ENCODE measurements at regions not wholly inside any gene's neighbourhood (a gene's known extent, or its start where the extent isn't known, plus 50 kb on each side); places are given as distances from the start of the nearest gene placed in this dataset.
"Not testable (repeated sequence)": the region's sequence is repeated elsewhere in the genome, so short reads cannot be mapped to it uniquely, and the experiment has no call there.

- no peak overlapping the region for H3K4me3 ChIP-seq (replicated peaks; ENCODE audit: low read depth, low read length)
- DNase-seq (ENCODE audit: extremely low read depth, low read depth), result no peak
- TF ChIP-seq CTCF (IDR thresholded peaks at IDR 0.05; ENCODE audit: low read depth, low read length, missing control alignments), result no peak
Measured at GRCh38 chr3:132124096-132124495, 89.3 kb upstream of the CPNE4 start.

GRCh38 chr3:132124651-132125284, 90.0 kb upstream of the CPNE4 start:
- no peak for TF ChIP-seq CTCF (IDR thresholded peaks at IDR 0.05; ENCODE audit: low read depth, low read length, missing control alignments)
- no peak overlapping the region for H3K4me3 ChIP-seq (replicated peaks; ENCODE audit: low read depth, low read length)
- DNase-seq (ENCODE audit: extremely low read depth, low read depth), result no peak

- peak; percentile 52 for DNase-seq (ENCODE audit: extremely low read depth, low read depth)
- H3K4me3 ChIP-seq (replicated peaks; ENCODE audit: low read depth, low read length), result no peak overlapping the region
- TF ChIP-seq CTCF (IDR thresholded peaks at IDR 0.05; ENCODE audit: low read depth, low read length, missing control alignments), result no peak
Measured at GRCh38 chr3:132134611-132135010, 99.8 kb upstream of the CPNE4 start.

- DNase-seq (ENCODE audit: extremely low read depth, low read depth), result peak; percentile 78
- TF ChIP-seq CTCF (IDR thresholded peaks at IDR 0.05; ENCODE audit: low read depth, low read length, missing control alignments), result no peak
- H3K4me3 ChIP-seq (replicated peaks; ENCODE audit: low read depth, low read length), result peak overlapping the region; percentile 11
Measured at GRCh38 chr3:132135628-132136333, 101.0 kb upstream of the CPNE4 start.

GRCh38 chr3:132136334-132136716, 101.5 kb upstream of the CPNE4 start:
- no peak for TF ChIP-seq CTCF (IDR thresholded peaks at IDR 0.05; ENCODE audit: low read depth, low read length, missing control alignments)
- no peak overlapping the region for H3K4me3 ChIP-seq (replicated peaks; ENCODE audit: low read depth, low read length)
- DNase-seq (ENCODE audit: extremely low read depth, low read depth), result no peak

GRCh38 chr3:132136902-132137301, 102.1 kb upstream of the CPNE4 start:
- not testable (repeated sequence) for H3K4me3 ChIP-seq (replicated peaks; ENCODE audit: low read depth, low read length); DNase-seq (ENCODE audit: extremely low read depth, low read depth)

GRCh38 chr3:132145833-132146232, 111.0 kb upstream of the CPNE4 start:
- no peak for TF ChIP-seq CTCF (IDR thresholded peaks at IDR 0.05; ENCODE audit: low read depth, low read length, missing control alignments)

More at GRCh38 chr3:132145833-132146232, 111.0 kb upstream of the CPNE4 start:
- no peak for DNase-seq (ENCODE audit: extremely low read depth, low read depth)
- no peak overlapping the region for H3K4me3 ChIP-seq (replicated peaks; ENCODE audit: low read depth, low read length)

Data from HFF-Myc (cell line).